GM12878 (cell line): ENCODE measurements at regions not wholly inside any gene's neighbourhood (a gene's known extent, or its start where the extent isn't known, plus 50 kb on each side); places are given as distances from the start of the nearest gene placed in this dataset.
A peak's percentile ranks its signal among the peaks of the same experiment; 100 is the strongest.

Source experiments
- ATAC-seq: fragments of 200-7000 bp; cut with Tn5 transposase; 3 replicates; pipeline ENCODE4 v1.9.1; 2020; ENCODE audit warnings: mild to moderate bottlenecking, moderate library complexity
- BruUV-seq: library from RNA; stranded (reverse); fragments of 400-500 nt; replicated peaks from 2 replicates; lab custom pipeline; 2021; lab: Mats Ljungman, UMichigan
- CTCF ChIA-PET: fragments of 300-600 bp; sonication (Branson Sonifier 250); formaldehyde crosslinking; extraction: SDS; loops from one replicate; lab custom pipeline; 2021; ENCODE audit warnings: inconsistent platforms; lab: Yijun Ruan, JAX
- POLR2A ChIA-PET: fragments of 350-600 bp; formaldehyde crosslinking; extraction: SDS; loops from one replicate; lab custom pipeline; 2021; ENCODE audit warnings: inconsistent platforms; lab: Charles Lee
- RAD21 ChIA-PET: fragments of 300-600 bp; sonication (Branson Sonifier 250); formaldehyde crosslinking; loops from one replicate; lab custom pipeline; 2023; ENCODE audit warnings: antibody characterized with exemption; ENCODE audit not compliant: unreplicated experiment; lab: Charles Lee
- SMC1A ChIA-PET: fragments of 300-600 bp; sonication (Branson Sonifier 250); formaldehyde crosslinking; loops from one replicate; lab custom pipeline; 2023; ENCODE audit not compliant: unreplicated experiment, uncharacterized antibody; lab: Charles Lee
- DNase-seq: peaks from one replicate; pipeline ENCODE4 v3.0.0-alpha.2; 2011; ENCODE audit warnings: low read depth, low spot score
- FAIRE-seq: peaks from 3 replicates; lab custom pipeline; 2011; peaks lifted over from hg19 to GRCh38; lab: Jason Lieb, UNC
- H2AFZ ChIP-seq: 2 replicates; pipeline ENCODE4 v1.6.0; 2011; ENCODE audit warnings: low read depth, low read length, control low read depth; ENCODE audit not compliant: control insufficient read depth
- H3K27ac ChIP-seq: 2 replicates; pipeline ENCODE4 v1.5.1; 2011; ENCODE audit warnings: control low read depth; ENCODE audit not compliant: control insufficient read depth, insufficient read depth
- H3K27me3 ChIP-seq, 2 experiments: replicated peaks in 1 of 2; 2 replicates each; pipeline versions ENCODE4 v1.6.0 to v1.6.1; 2011; ENCODE audit warnings: low read length in 1 of 2; ENCODE audit not compliant: control insufficient read depth in 2 of 2, insufficient read depth in 2 of 2
- H3K36me3 ChIP-seq, 2 experiments: 2 replicates each; pipeline ENCODE4 v1.5.1; 2011; ENCODE audit warnings: low read length in 1 of 2; ENCODE audit not compliant: control insufficient read depth in 2 of 2, insufficient read depth in 2 of 2
- H3K4me1 ChIP-seq: 2 replicates; pipeline ENCODE4 v1.6.1; 2011; ENCODE audit warnings: mild to moderate bottlenecking, low read length, moderate library complexity, mixed read lengths; ENCODE audit not compliant: control insufficient read depth, insufficient read depth
- H3K4me2 ChIP-seq: 2 replicates; pipeline ENCODE4 v1.6.0; 2011; ENCODE audit warnings: control low read depth; ENCODE audit not compliant: control insufficient read depth, insufficient read depth
- H3K4me3 ChIP-seq: fragments of 200-600 bp; sonication (generic); 2 replicates; pipeline ENCODE4 v1.5.1; 2016
- H3K79me2 ChIP-seq: 2 replicates; pipeline ENCODE4 v1.6.0; 2011; ENCODE audit warnings: low read length; ENCODE audit not compliant: control insufficient read depth, insufficient read depth
- H3K9ac ChIP-seq: 2 replicates; pipeline ENCODE4 v1.8.0; 2011; ENCODE audit warnings: low read length, control low read depth, mixed read lengths; ENCODE audit not compliant: control insufficient read depth, insufficient read depth
- H3K9me3 ChIP-seq: replicated peaks from 3 replicates; pipeline ENCODE4 v1.5.1; 2011; ENCODE audit warnings: mild to moderate bottlenecking, low read length; ENCODE audit not compliant: control insufficient read depth, insufficient read depth
- H4K20me1 ChIP-seq: 2 replicates; pipeline ENCODE4 v1.6.0; 2011; ENCODE audit not compliant: control insufficient read depth, insufficient read depth
- JUNB ChIP-seq: IDR thresholded peaks from 2 replicates; pipeline ENCODE4 v1.6.1; 2016; ENCODE audit warnings: antibody characterized with exemption, mild to moderate bottlenecking
- RAD21 ChIP-seq: IDR thresholded peaks from 2 replicates; pipeline ENCODE4 v1.6.1; 2011; ENCODE audit warnings: mild to moderate bottlenecking, low read depth, low read length, moderate library complexity; ENCODE audit not compliant: insufficient read depth
- WGBS: methylation state at CpG from one replicate; pipeline ENCODE4 v1.1.6; 2016; ENCODE audit warnings: low lambda C conversion rate; ENCODE audit not compliant: insufficient replicate concordance, insufficient coverage; ENCODE audit errors: missing lambda C conversion rate; 5-methylcytosine and 5-hydroxymethylcytosine counted together
- in situ Hi-C: fragments of 300-500 bp; cut with MboI; formaldehyde crosslinking; loops from 9 replicates; pipeline ENCODE4 v1.14.3; 2018; ENCODE audit warnings: mixed read lengths
- intact Hi-C: fragments of 100-400 bp; cut with micrococcal nuclease; formaldehyde crosslinking; loops from one replicate; pipeline ENCODE4 v1.14.2; 2022; ENCODE audit not compliant: unreplicated experiment
- TF ChIP-seq, protein P1 (sequence below): IDR thresholded peaks from 2 replicates; pipeline ENCODE4 v1.6.1; 2011; ENCODE audit warnings: mild to moderate bottlenecking, low read depth, low read length, moderate library complexity; ENCODE audit not compliant: insufficient replicate concordance

DNA sequence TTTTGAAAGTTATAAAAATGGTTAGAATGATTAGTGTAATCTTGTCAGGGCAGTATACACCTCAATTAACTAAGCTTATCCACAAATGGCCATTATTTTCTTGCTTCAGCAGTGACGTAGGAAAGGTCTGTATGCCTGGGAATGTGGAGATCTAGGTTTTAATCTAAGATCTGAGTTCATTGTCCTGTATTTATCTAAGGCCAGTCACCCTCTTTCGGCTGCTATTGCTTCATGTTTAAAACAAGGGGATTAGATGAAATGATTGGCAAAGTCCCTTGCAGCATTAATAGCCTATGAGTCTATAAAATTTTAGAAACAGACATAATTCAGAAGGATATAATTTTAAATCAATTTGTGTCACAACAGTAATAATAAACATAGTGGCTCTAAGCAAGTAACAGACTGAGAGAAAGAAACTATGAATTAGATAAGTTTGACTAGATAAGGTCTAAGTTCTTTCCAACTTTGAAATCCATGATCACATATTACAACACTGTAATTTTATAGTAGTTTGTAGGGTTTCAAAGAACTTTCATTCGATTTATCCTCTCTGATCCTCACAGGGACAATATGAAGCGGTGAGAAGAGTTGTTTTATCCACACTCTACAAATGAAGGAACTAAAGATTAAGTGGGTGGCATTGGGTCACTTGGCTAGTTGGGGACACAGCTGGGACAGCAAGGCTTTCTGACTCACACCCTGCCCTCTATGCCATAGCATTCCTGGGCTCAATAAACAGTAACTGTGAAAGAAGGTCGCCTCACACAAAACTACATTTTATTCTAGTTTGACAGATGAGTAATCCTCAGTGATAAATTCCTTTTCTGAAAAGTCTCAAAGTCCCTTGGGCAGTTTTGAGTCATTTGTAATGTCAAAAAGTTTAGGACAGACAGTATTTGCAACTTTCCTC lies 60.6 kb upstream of the RDX start:
- TF ChIP-seq JUNB, result peak; percentile 61
- no peak for TF ChIP-seq RAD21
- TF ChIP-seq, protein P1, sequence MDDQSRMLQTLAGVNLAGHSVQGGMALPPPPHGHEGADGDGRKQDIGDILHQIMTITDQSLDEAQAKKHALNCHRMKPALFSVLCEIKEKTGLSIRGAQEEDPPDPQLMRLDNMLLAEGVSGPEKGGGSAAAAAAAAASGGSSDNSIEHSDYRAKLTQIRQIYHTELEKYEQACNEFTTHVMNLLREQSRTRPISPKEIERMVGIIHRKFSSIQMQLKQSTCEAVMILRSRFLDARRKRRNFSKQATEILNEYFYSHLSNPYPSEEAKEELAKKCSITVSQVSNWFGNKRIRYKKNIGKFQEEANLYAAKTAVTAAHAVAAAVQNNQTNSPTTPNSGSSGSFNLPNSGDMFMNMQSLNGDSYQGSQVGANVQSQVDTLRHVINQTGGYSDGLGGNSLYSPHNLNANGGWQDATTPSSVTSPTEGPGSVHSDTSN, result peak; percentile 44
- TF ChIP-seq, all 136 proteins: peak for 2
- SMC1A ChIA-PET, result interaction anchor here (0.6 to 1.7 kb wide), 8 partner anchors 8 to 156 kb away, joined by 3 to 7 read pairs (median 3); no protein-coding TSS in a partner anchor
- no peaks in the 10 kb centered on the region; the same call in 2 of the 3 replicates for H3K9me3 ChIP-seq
- H3K79me2 ChIP-seq, result no peaks in the 10 kb centered on the region
- no peak overlapping the region for H3K4me3 ChIP-seq
- CTCF ChIA-PET, result interaction anchor here (1.0 to 1.5 kb wide), 2 partner anchors 9 to 11 kb away, joined by 4 to 5 read pairs; no protein-coding TSS in a partner anchor
- no peaks in the 10 kb centered on the region for H4K20me1 ChIP-seq
- H3K36me3 ChIP-seq, result no peaks in the 10 kb centered on the region
- no peaks in the 10 kb centered on the region for H3K27me3 ChIP-seq
- H3K9ac ChIP-seq, result no peak overlapping the region
- intact Hi-C loops, result no loop called here
- H3K27ac ChIP-seq, result no peak overlapping the region
- H3K4me1 ChIP-seq, result 0 out of 2 replicates have a peak, but pooled peaks cover under 1% of the 10 kb centered on the region
- ATAC-seq (peak; percentile 64), FAIRE-seq (no peak), DNase-seq (no peak)
- RAD21 ChIA-PET, result no interaction called here
- WGBS, result 78% methylated on average over 5 of the region's 5 CpGs
- in situ Hi-C loops, result no loop called here
- H3K4me2 ChIP-seq, result no peak overlapping the region
- H2AFZ ChIP-seq, result no peak overlapping the region; the same call in 1 of the 2 replicates
- POLR2A ChIA-PET, result interaction anchor here (0.6 to 0.7 kb wide), 2 partner anchors 12 to 51 kb away, joined by 3 to 4 read pairs; no protein-coding TSS in a partner anchor
- BruUV-seq, result no TSS peak
